ENCODE measurements at regions not wholly inside any gene's neighbourhood (a gene's known extent, or its start where the extent isn't known, plus 50 kb on each side); places are given as distances from the start of the nearest gene placed in this dataset.

DNA sequence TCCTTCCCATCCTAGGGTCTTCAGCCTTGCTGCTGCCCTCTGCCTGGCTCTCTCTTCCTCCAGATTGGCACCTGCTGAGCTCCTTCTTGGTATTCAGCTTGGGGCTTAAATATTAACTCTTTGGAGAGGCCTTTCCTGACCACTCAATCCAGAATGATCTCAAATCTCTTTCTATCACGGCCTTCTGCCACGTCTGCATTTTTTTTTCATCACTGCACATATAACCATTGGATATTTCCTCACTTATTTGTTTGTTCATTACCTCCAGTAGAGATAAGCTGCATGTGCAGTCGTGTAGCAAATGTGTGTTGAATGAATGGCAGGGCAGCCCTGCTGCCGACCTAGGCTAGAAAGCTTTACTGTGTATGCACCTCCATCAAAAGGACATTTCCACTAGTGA lies 51.6 kb upstream of the MPP7 start:
- no peak overlapping the region for H3K4me3 Mint-ChIP-seq (ENCODE audit: unreplicated experiment)
- Histone ChIP-seq H3K4me3 (ENCODE audit: low read depth, low read length) (no peak overlapping the region), H3K9me3 (no peaks in the 10 kb centered on the region), H3K27me3 (replicated peaks; ENCODE audit: control insufficient read depth, insufficient read depth, low read length) (no peaks in the 10 kb centered on the region), H3K4me1 (peaks cover 16% of the 10 kb centered on the region), H3K36me3 (ENCODE audit: control insufficient read depth, insufficient read depth, low read length) (no peaks in the 10 kb centered on the region)
- POLR2A ChIA-PET = interaction anchor here (0.8 kb wide), 1 partner anchor 51 kb away, joined by 4 read pairs; the partner anchor contains the start of gene MPP7
- H3K27me3 Mint-ChIP-seq (ENCODE audit: insufficient read depth, unreplicated experiment) = no peaks in the 10 kb centered on the region
- no TSS peak for BruUV-seq (replicated peaks)
- H3K36me3 Mint-ChIP-seq (ENCODE audit: insufficient read depth, unreplicated experiment) = no peaks in the 10 kb centered on the region
- peaks cover 48% of the 10 kb centered on the region for H3K4me1 Mint-ChIP-seq (ENCODE audit: low read depth, unreplicated experiment)
- CTCF ChIA-PET = interaction anchor here (0.6 to 1.5 kb wide), 4 partner anchors 50 to 1838 kb away, joined by 3 to 9 read pairs (median 4); partner anchors contain the start of gene MPP7
- peaks cover 8% of the 10 kb centered on the region for H3K9me3 Mint-ChIP-seq (ENCODE audit: unreplicated experiment)
- peak overlapping the region; percentile 31 for H3K27ac Mint-ChIP-seq (ENCODE audit: unreplicated experiment)
- TF ChIP-seq, protein P1, sequence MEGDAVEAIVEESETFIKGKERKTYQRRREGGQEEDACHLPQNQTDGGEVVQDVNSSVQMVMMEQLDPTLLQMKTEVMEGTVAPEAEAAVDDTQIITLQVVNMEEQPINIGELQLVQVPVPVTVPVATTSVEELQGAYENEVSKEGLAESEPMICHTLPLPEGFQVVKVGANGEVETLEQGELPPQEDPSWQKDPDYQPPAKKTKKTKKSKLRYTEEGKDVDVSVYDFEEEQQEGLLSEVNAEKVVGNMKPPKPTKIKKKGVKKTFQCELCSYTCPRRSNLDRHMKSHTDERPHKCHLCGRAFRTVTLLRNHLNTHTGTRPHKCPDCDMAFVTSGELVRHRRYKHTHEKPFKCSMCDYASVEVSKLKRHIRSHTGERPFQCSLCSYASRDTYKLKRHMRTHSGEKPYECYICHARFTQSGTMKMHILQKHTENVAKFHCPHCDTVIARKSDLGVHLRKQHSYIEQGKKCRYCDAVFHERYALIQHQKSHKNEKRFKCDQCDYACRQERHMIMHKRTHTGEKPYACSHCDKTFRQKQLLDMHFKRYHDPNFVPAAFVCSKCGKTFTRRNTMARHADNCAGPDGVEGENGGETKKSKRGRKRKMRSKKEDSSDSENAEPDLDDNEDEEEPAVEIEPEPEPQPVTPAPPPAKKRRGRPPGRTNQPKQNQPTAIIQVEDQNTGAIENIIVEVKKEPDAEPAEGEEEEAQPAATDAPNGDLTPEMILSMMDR (IDR thresholded peaks at IDR 0.05; ENCODE audit: insufficient read depth in 1 of 2, low read depth in 1 of 2, low read length in 1 of 2, severe bottlenecking in 1 of 2, unreplicated experiment in 1 of 2) = no peak
- DNase-seq = no peak
- intact Hi-C loops (cut with micrococcal nuclease; ENCODE audit: unreplicated experiment) = loop anchor here (1.0 kb wide), 1 partner anchor 21 kb away; no protein-coding TSS in a partner anchor

DNA sequence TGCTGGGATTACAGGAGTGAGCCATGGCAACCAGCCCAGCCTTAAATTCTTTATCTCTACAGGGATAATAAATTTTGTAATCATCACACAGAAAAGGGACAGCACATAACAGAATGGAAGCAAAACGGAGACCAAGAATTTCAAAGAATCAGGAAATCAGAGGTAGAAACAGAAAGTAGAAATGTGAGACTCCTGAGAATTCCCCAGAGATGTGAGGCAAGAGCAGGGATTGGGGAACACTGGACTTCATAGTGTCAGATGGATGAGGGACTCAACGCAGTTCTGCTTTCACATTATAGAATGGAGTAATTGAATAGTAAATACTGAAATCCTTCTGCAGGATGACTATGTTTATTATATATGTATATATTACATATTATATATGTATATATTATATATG lies 52.5 kb upstream of the MPP7 start:
- no peak overlapping the region for H3K4me3 ChIP-seq (ENCODE audit: low read depth, low read length)
- ChIA-PET CTCF (interaction anchor here (1.5 kb wide), 1 partner anchor 53 kb away, joined by 9 read pairs; the partner anchor contains the start of gene MPP7), POLR2A (no interaction called here)
- H3K4me1 ChIP-seq = peaks cover 21% of the 10 kb centered on the region
- no peak for DNase-seq
- Mint-ChIP-seq H3K9me3 (ENCODE audit: unreplicated experiment) (no peaks in the 10 kb centered on the region), H3K4me3 (ENCODE audit: unreplicated experiment) (no peak overlapping the region), H3K36me3 (ENCODE audit: insufficient read depth, unreplicated experiment) (no peaks in the 10 kb centered on the region), H3K4me1 (ENCODE audit: low read depth, unreplicated experiment) (peaks cover 49% of the 10 kb centered on the region), H3K27ac (ENCODE audit: unreplicated experiment) (no peak overlapping the region), H3K27me3 (ENCODE audit: insufficient read depth, unreplicated experiment) (no peaks in the 10 kb centered on the region)
- intact Hi-C loops (cut with micrococcal nuclease; ENCODE audit: unreplicated experiment) = no loop called here
- H3K36me3 ChIP-seq (ENCODE audit: control insufficient read depth, insufficient read depth, low read length) = no peaks in the 10 kb centered on the region
- TF ChIP-seq, protein P1 (IDR thresholded peaks at IDR 0.05; ENCODE audit: insufficient read depth in 1 of 2, low read depth in 1 of 2, low read length in 1 of 2, severe bottlenecking in 1 of 2, unreplicated experiment in 1 of 2) = no peak
- H3K27me3 ChIP-seq (replicated peaks; ENCODE audit: control insufficient read depth, insufficient read depth, low read length) = no peaks in the 10 kb centered on the region
- BruUV-seq (replicated peaks) = no TSS peak
- H3K9me3 ChIP-seq = no peaks in the 10 kb centered on the region

DNA sequence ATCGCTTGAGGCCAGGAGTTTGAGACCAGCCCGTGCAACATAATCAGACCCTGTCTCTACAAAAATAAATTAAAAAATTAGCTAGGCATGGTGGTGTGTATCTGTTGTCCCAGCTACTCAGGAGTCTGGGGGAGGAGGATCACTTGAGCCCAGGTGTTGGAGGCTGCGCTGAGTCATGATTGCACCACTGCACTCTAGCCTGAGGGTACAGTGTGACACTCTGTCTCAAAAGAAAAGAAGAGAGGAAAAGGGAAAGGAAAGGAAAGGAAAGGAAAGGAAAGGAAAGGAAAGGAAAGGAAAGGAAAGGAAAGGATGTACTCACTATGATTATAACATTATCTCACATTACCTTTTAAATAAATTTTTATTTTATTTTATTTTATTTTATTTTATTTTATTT lies 56.5 kb upstream of the MPP7 start:
- intact Hi-C loops (cut with micrococcal nuclease; ENCODE audit: unreplicated experiment) = no loop called here
- H3K4me1 Mint-ChIP-seq (ENCODE audit: low read depth, unreplicated experiment) = peaks cover 32% of the 10 kb centered on the region
- no peaks in the 10 kb centered on the region for H3K27me3 Mint-ChIP-seq (ENCODE audit: insufficient read depth, unreplicated experiment)
- CTCF ChIA-PET = interaction anchor here (0.5 kb wide), 1 partner anchor 21 kb away, joined by 3 read pairs; no protein-coding TSS in a partner anchor
- no peak for DNase-seq
- no peaks in the 10 kb centered on the region for H3K36me3 ChIP-seq (ENCODE audit: control insufficient read depth, insufficient read depth, low read length)
- no peaks in the 10 kb centered on the region for H3K9me3 ChIP-seq
- peaks cover 26% of the 10 kb centered on the region for H3K4me1 ChIP-seq
- TF ChIP-seq, protein P1 (IDR thresholded peaks at IDR 0.05; ENCODE audit: insufficient read depth in 1 of 2, low read depth in 1 of 2, low read length in 1 of 2, severe bottlenecking in 1 of 2, unreplicated experiment in 1 of 2) = no peak
- H3K4me3 ChIP-seq (ENCODE audit: low read depth, low read length) = no peak overlapping the region
- peak overlapping the region; percentile 43 for H3K27ac Mint-ChIP-seq (ENCODE audit: unreplicated experiment)
- H3K27me3 ChIP-seq (replicated peaks; ENCODE audit: control insufficient read depth, insufficient read depth, low read length) = no peaks in the 10 kb centered on the region
- H3K9me3 Mint-ChIP-seq (ENCODE audit: unreplicated experiment) = no peaks in the 10 kb centered on the region
- POLR2A ChIA-PET = no interaction called here
- BruUV-seq (replicated peaks) = no TSS peak
- H3K36me3 Mint-ChIP-seq (ENCODE audit: insufficient read depth, unreplicated experiment) = no peaks in the 10 kb centered on the region
- no peak overlapping the region for H3K4me3 Mint-ChIP-seq (ENCODE audit: unreplicated experiment)

Measured in Caco-2 (cell line).